ENCODE measurements at regions not wholly inside any gene's neighbourhood (a gene's known extent, or its start where the extent isn't known, plus 50 kb on each side); places are given as distances from the start of the nearest gene placed in this dataset.

DNA sequence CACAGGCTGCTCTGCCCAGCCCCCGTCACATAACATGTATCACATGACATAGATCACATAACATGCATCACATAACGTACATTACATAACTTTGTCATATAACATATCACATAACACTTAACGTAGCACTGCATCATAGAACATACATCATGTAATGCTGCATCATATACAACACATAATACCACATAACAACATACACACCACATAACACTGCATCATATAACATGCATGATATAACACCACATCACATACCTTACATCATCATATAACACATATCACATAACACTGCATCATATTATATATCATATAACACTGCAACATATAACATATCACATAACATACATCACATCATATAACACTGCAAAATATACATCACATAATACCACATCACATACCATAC lies 83.8 kb downstream of the AXIN2 start:
- Mint-ChIP-seq H3K27me3 (ENCODE audit: low read depth, unreplicated experiment) (peaks cover 28% of the 10 kb centered on the region), H3K4me3 (ENCODE audit: unreplicated experiment) (no peak overlapping the region), H3K4me1 (ENCODE audit: low read depth, unreplicated experiment) (no peaks in the 10 kb centered on the region), H3K9me3 (ENCODE audit: unreplicated experiment) (peaks cover 7% of the 10 kb centered on the region), H3K36me3 (ENCODE audit: low read depth, unreplicated experiment) (no peaks in the 10 kb centered on the region), H3K27ac (ENCODE audit: unreplicated experiment) (no peak overlapping the region)
- no peaks in the 10 kb centered on the region for H3K9me3 ChIP-seq (ENCODE audit: insufficient read depth, low read depth, low read length)
- H3K27me3 ChIP-seq (ENCODE audit: insufficient read depth, low read length), result peaks cover 11% of the 10 kb centered on the region
- no peak overlapping the region for H3K27ac ChIP-seq (ENCODE audit: low read depth, low read length)
- TF ChIP-seq, protein P1, sequence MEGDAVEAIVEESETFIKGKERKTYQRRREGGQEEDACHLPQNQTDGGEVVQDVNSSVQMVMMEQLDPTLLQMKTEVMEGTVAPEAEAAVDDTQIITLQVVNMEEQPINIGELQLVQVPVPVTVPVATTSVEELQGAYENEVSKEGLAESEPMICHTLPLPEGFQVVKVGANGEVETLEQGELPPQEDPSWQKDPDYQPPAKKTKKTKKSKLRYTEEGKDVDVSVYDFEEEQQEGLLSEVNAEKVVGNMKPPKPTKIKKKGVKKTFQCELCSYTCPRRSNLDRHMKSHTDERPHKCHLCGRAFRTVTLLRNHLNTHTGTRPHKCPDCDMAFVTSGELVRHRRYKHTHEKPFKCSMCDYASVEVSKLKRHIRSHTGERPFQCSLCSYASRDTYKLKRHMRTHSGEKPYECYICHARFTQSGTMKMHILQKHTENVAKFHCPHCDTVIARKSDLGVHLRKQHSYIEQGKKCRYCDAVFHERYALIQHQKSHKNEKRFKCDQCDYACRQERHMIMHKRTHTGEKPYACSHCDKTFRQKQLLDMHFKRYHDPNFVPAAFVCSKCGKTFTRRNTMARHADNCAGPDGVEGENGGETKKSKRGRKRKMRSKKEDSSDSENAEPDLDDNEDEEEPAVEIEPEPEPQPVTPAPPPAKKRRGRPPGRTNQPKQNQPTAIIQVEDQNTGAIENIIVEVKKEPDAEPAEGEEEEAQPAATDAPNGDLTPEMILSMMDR (IDR thresholded peaks at IDR 0.05; ENCODE audit: insufficient read depth, low read depth, low read length), result no peak
- TF ChIP-seq EZH2 (IDR thresholded peaks at IDR 0.05; ENCODE audit: insufficient read depth, low read length), result no peak
- no peaks in the 10 kb centered on the region for H3K79me2 ChIP-seq (ENCODE audit: insufficient read depth, low read length)
- H2AFZ ChIP-seq (ENCODE audit: low read depth, low read length), result no peak overlapping the region
- FAIRE-seq (no peak), DNase-seq (ENCODE audit: low read depth) (no peak)
- H3K4me2 ChIP-seq (ENCODE audit: low read length), result no peak overlapping the region
- H3K36me3 ChIP-seq (ENCODE audit: insufficient read depth, low read length), result no peaks in the 10 kb centered on the region
- no peaks in the 10 kb centered on the region for H4K20me1 ChIP-seq (ENCODE audit: insufficient read depth, low read length)
- H3K9ac ChIP-seq (ENCODE audit: low read length), result no peak overlapping the region
- no peaks in the 10 kb centered on the region for H3K4me1 ChIP-seq (ENCODE audit: insufficient read depth, low read length)
- H3K4me3 ChIP-seq (ENCODE audit: insufficient read depth, low read depth, low read length), result no peak overlapping the region

DNA sequence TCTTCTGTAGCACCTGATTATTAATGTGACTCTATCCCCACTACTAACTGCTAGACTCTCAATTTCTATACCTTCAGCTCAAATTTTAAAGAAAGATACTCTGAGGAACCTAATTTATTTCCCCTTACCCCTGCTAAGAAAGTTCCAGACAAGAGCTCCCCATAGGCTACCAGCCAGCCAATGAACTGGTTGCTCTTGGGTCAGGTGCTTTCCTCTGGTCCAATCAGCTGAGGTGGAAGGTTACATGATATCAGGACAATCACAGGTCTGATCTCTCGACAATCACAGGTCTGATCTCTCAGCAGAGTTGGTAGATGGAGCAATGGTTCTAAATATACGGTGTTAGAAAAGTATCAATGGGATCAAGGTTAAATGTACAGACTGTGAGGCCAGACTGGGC lies 86.8 kb downstream of the AXIN2 start:
- no peaks in the 10 kb centered on the region for H3K4me1 Mint-ChIP-seq (ENCODE audit: low read depth, unreplicated experiment)
- TF ChIP-seq EZH2 (IDR thresholded peaks at IDR 0.05; ENCODE audit: insufficient read depth, low read length), result no peak
- TF ChIP-seq, protein P1 (IDR thresholded peaks at IDR 0.05; ENCODE audit: insufficient read depth, low read depth, low read length), result no peak
- H3K36me3 ChIP-seq (ENCODE audit: insufficient read depth, low read length), result no peaks in the 10 kb centered on the region
- no peaks in the 10 kb centered on the region for H3K79me2 ChIP-seq (ENCODE audit: insufficient read depth, low read length)
- no peaks in the 10 kb centered on the region for H3K9me3 ChIP-seq (ENCODE audit: insufficient read depth, low read depth, low read length)
- no peaks in the 10 kb centered on the region for H3K4me1 ChIP-seq (ENCODE audit: insufficient read depth, low read length)
- H3K4me3 Mint-ChIP-seq (ENCODE audit: unreplicated experiment), result no peak overlapping the region
- no peak overlapping the region for H2AFZ ChIP-seq (ENCODE audit: low read depth, low read length)
- H3K27ac ChIP-seq (ENCODE audit: low read depth, low read length), result no peak overlapping the region
- H3K27me3 ChIP-seq (ENCODE audit: insufficient read depth, low read length), result peaks cover 22% of the 10 kb centered on the region
- DNase-seq (ENCODE audit: low read depth) (no peak), FAIRE-seq (no peak)
- no peak overlapping the region for H3K27ac Mint-ChIP-seq (ENCODE audit: unreplicated experiment)
- H3K36me3 Mint-ChIP-seq (ENCODE audit: low read depth, unreplicated experiment), result no peaks in the 10 kb centered on the region
- H3K4me3 ChIP-seq (ENCODE audit: insufficient read depth, low read depth, low read length), result no peak overlapping the region
- H3K27me3 Mint-ChIP-seq (ENCODE audit: low read depth, unreplicated experiment), result peaks cover 53% of the 10 kb centered on the region
- no peak overlapping the region for H3K4me2 ChIP-seq (ENCODE audit: low read length)
- no peaks in the 10 kb centered on the region for H4K20me1 ChIP-seq (ENCODE audit: insufficient read depth, low read length)
- H3K9ac ChIP-seq (ENCODE audit: low read length), result no peak overlapping the region
- H3K9me3 Mint-ChIP-seq (ENCODE audit: unreplicated experiment), result peaks cover 4% of the 10 kb centered on the region

DNA sequence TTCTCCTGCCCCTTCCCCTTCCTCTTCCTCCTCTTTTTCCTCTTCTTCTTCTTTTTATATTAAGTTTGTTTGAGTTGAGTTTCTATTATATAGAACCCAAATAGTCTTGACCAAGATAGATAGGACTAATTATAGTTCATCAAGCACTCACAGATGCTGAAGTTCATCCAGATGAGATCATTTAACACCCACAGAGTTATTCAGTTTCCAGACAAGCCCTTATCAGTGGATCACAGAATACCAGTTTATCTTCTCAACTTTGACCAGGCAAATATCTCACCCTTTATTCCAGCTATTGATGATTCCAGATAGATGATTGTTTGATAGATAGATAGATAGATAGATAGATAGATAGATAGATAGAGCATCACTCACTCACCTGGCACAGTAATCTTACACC lies 87.5 kb downstream of the AXIN2 start:
- no peak for DNase-seq (ENCODE audit: low read depth)
- Mint-ChIP-seq H3K36me3 (ENCODE audit: low read depth, unreplicated experiment) (no peaks in the 10 kb centered on the region), H3K4me3 (ENCODE audit: unreplicated experiment) (no peak overlapping the region), H3K4me1 (ENCODE audit: low read depth, unreplicated experiment) (no peaks in the 10 kb centered on the region), H3K27ac (ENCODE audit: unreplicated experiment) (no peak overlapping the region), H3K9me3 (ENCODE audit: unreplicated experiment) (peaks cover 4% of the 10 kb centered on the region), H3K27me3 (ENCODE audit: low read depth, unreplicated experiment) (peaks cover 56% of the 10 kb centered on the region)
- Histone ChIP-seq H3K4me2 (ENCODE audit: low read length) (no peak overlapping the region), H3K4me3 (ENCODE audit: insufficient read depth, low read depth, low read length) (no peak overlapping the region), H2AFZ (ENCODE audit: low read depth, low read length) (no peak overlapping the region), H3K4me1 (ENCODE audit: insufficient read depth, low read length) (no peaks in the 10 kb centered on the region), H3K27me3 (ENCODE audit: insufficient read depth, low read length) (peaks cover 22% of the 10 kb centered on the region), H4K20me1 (ENCODE audit: insufficient read depth, low read length) (no peaks in the 10 kb centered on the region), H3K79me2 (ENCODE audit: insufficient read depth, low read length) (no peaks in the 10 kb centered on the region), H3K36me3 (ENCODE audit: insufficient read depth, low read length) (no peaks in the 10 kb centered on the region), H3K9ac (ENCODE audit: low read length) (no peak overlapping the region), H3K27ac (ENCODE audit: low read depth, low read length) (no peak overlapping the region), H3K9me3 (ENCODE audit: insufficient read depth, low read depth, low read length) (no peaks in the 10 kb centered on the region)
- TF ChIP-seq EZH2 (IDR thresholded peaks at IDR 0.05; ENCODE audit: insufficient read depth, low read length), result no peak
- TF ChIP-seq, protein P1 (IDR thresholded peaks at IDR 0.05; ENCODE audit: insufficient read depth, low read depth, low read length), result no peak
- FAIRE-seq, result no peak

Data from astrocyte (in vitro differentiated cells and primary cell).